GM13976 (cell line): ENCODE measurements at regions not wholly inside any gene's neighbourhood (a gene's known extent, or its start where the extent isn't known, plus 50 kb on each side); places are given as distances from the start of the nearest gene placed in this dataset.

Source experiments
- DNase-seq: peaks from one replicate; pipeline ENCODE4 v3.0.0; 2012; ENCODE audit warnings: low spot score
- in situ Hi-C: fragments of 300-500 bp; cut with MboI; formaldehyde crosslinking; loops from one replicate; pipeline ENCODE4 v1.12.0; 2022; ENCODE audit warnings: low sequenced_read_pairs, mixed read lengths, inconsistent platforms; ENCODE audit not compliant: unreplicated experiment
- TF ChIP-seq, protein P1 (sequence below): IDR thresholded peaks from 2 replicates; pipeline ENCODE4 v1.5.1; 2012; ENCODE audit warnings: borderline replicate concordance, mild to moderate bottlenecking; ENCODE audit not compliant: insufficient read depth; ENCODE audit errors: extremely low read depth, missing control alignments, control extremely low read depth

DNA sequence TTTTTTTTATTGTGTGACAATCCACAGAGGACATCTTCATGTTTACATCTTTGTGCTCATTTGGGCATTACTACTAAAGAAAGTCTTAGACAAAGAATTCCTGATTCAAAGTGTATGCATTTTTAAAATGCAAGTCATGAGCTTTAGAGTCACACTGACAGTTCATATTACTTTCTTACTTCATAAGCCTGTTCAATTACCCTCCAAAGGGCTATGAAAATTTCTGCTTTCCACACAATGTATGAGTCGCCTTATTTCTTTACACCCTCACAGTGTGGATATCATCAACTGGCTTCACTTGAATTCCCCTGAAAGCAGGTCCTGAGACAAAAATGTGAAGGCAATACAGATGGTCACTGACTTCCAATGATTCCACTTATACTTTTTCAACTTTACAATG is 280.4 kb upstream of the PTGER4 start:
- TF ChIP-seq, protein P1, sequence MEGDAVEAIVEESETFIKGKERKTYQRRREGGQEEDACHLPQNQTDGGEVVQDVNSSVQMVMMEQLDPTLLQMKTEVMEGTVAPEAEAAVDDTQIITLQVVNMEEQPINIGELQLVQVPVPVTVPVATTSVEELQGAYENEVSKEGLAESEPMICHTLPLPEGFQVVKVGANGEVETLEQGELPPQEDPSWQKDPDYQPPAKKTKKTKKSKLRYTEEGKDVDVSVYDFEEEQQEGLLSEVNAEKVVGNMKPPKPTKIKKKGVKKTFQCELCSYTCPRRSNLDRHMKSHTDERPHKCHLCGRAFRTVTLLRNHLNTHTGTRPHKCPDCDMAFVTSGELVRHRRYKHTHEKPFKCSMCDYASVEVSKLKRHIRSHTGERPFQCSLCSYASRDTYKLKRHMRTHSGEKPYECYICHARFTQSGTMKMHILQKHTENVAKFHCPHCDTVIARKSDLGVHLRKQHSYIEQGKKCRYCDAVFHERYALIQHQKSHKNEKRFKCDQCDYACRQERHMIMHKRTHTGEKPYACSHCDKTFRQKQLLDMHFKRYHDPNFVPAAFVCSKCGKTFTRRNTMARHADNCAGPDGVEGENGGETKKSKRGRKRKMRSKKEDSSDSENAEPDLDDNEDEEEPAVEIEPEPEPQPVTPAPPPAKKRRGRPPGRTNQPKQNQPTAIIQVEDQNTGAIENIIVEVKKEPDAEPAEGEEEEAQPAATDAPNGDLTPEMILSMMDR, result no peak
- in situ Hi-C loops, result no loop called here
- DNase-seq, result no peak

DNA sequence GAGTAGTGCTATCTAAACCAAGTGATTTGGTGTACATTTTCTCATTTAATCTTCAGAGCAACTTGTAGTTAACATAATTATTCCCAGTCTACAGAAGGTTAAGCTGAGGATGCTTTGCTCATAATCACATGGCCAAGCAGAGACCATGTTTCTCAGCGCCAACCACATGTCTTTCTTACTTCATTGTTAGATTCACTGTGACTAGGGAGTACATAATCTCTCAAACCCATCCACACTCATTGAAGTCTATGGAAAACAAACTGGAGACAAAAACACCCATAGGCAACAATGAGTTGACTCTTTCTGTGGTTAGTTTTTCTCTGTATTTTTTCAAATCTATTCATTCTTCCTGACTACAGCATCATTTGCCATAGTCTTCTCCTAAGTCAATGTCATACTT is 281.7 kb upstream of the PTGER4 start:
- TF ChIP-seq, protein P1, result no peak
- in situ Hi-C loops, result no loop called here
- DNase-seq, result no peak

DNA sequence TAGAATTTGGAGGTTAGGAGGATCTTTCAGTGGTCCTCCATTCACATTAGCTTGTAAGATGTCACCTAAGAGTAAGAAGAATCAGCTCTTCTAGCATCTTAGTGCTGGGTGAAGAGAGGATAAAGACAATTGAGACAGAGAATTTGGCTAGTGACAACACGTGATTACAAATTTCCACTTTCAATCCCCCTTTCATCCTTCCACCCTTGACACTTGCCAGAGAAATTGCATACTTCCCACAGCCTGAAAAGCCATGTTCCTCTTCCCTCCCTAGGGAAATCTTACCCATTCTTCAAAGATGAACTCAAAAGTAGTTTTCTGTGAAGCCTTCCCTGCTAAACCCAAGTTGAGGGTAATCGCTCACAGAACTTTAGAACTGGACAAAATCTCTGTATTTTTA is 282.6 kb upstream of the PTGER4 start:
- TF ChIP-seq, protein P1, result no peak
- in situ Hi-C loops, result no loop called here
- no peak for DNase-seq

DNA sequence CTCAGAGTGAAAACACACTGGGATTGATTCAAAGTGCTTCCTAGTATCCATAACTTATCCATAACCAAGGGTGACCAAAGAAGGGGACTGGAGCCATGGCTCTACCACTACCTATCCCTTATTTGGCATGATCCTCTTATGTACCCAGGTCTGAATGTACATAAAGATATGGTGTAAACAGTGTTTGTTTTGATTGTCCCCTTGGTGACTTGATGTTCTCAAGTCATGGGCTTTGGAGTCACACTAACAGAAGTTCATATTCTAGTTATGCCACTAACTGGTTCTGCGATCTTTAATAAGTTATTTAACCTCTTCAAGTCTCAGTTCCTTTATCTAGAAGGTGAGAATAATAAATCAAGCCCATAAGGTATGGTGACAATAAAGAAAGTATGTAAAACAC is 283.4 kb upstream of the PTGER4 start:
- in situ Hi-C loops, result no loop called here

DNA sequence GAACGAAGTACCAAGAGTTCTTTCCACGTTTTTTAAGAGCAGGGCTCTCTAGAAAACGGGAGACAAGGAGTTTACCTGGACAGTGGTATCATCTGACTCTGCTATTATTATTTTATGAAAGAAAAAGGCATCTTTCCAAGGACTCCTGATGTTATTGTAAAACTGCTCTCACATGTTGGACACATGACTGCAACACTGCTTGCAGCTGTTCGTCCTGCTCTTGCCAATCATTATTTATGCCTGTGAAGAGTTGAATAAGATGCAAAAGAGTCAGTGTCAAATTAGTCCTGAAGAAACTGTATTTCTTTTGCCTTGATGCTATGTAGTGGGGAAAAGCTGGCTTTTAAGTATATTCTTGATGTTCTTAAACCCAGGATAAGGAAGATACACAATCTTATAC is 284.5 kb upstream of the PTGER4 start:
- DNase-seq, result no peak
- TF ChIP-seq, protein P1, result no peak
- in situ Hi-C loops, result no loop called here

More for the DNA sequence above, 283.4 kb upstream of the PTGER4 start:
- TF ChIP-seq, protein P1, result no peak
- no peak for DNase-seq

DNA sequence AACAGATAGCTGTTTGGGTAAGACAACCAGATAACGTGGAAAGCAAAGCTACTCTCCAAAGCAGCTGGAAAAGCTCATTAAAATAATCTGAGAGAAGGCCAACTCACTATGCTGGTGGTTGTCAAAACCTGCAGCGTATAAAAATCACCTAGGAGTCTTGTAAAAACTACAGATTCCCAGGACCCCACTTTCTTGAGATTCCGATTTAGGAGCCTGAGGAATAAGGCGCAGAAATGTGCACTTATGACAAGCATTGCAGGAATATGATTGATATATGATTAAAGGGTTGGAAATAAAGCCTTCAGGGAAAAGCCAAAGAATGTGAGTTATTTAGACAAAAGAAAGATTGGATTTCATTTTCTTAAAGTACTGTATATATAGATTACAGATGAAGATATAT is 285.0 kb upstream of the PTGER4 start:
- TF ChIP-seq, protein P1, result no peak
- in situ Hi-C loops, result no loop called here
- no peak for DNase-seq

DNA sequence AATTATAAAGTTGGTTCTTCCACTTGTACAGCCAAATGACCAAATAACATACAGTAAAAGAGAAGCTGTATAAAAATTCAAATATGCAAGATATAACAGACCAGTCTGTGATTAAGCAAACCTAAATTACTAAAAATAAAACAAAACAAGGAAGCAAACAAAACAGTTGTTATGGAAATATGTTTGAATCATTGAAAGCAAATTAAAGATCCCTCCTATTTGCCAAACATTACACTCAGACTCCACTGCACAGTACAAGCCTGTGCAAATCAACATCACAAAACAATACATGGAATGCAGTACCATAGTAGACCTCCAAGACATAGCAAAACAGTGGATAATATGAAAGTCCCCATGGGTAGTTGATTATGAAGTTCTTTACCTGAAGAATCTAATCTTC is 288.1 kb upstream of the PTGER4 start:
- in situ Hi-C loops, result no loop called here
- no peak for DNase-seq
- TF ChIP-seq, protein P1, result no peak
